HCT116 (cell line): ENCODE measurements at regions not wholly inside any gene's neighbourhood (a gene's known extent, or its start where the extent isn't known, plus 50 kb on each side); places are given as distances from the start of the nearest gene placed in this dataset.

ENCODE experiments used
- ATAC-seq: fragments of 200-7000 bp; cut with Tn5 transposase; 2 replicates; pipeline ENCODE4 v1.9.1; 2020; ENCODE audit warnings: mild to moderate bottlenecking, moderate library complexity
- BruUV-seq: library from RNA; stranded (reverse); fragments of 400-500 nt; replicated peaks from 2 replicates; lab custom pipeline; 2021; lab: Mats Ljungman, UMichigan
- CTCF ChIA-PET: fragments of 300-600 bp; sonication (Branson Sonifier 250); formaldehyde crosslinking; loops from one replicate; lab custom pipeline; 2021; ENCODE audit warnings: antibody characterized with exemption; lab: Charles Lee
- POLR2A ChIA-PET: fragments of 300-600, 350-600 bp; sonication (Branson Sonifier 250); formaldehyde crosslinking; loops from one replicate; lab custom pipeline; 2021; ENCODE audit warnings: antibody characterized with exemption; lab: Charles Lee
- RAD21 ChIA-PET, 2 experiments: fragments of 300-600 bp; sonication (Branson Sonifier 250); formaldehyde crosslinking; loops; one replicate each; lab custom pipeline; 2023; ENCODE audit warnings: low total read pairs in 2 of 2; ENCODE audit not compliant: uncharacterized antibody in 2 of 2, unreplicated experiment in 2 of 2, low non-redundant PET in 1 of 2; lab: Charles Lee
- DNase-seq: peaks from one replicate; pipeline ENCODE4 v3.0.0-alpha.2; 2010; ENCODE audit warnings: low read depth, low spot score
- H2AFZ ChIP-seq: fragments of 200-600 bp; shearing (Covaris generic), sonication (generic); 2 replicates; pipeline ENCODE4 v1.6.1; 2017; ENCODE audit warnings: low read depth, mixed run types, mixed read lengths, antibody characterized with exemption, low read length; ENCODE audit not compliant: poor library complexity, severe bottlenecking
- H3K27ac ChIP-seq: 2 replicates; pipeline ENCODE4 v1.5.1; 2012; ENCODE audit warnings: low read depth, low read length
- H3K27me3 ChIP-seq: fragments of 200-600 bp; sonication (generic); 2 replicates; pipeline ENCODE4 v1.6.1; 2016; ENCODE audit warnings: mixed run types, low read length, mixed read lengths; ENCODE audit not compliant: insufficient read depth
- H3K36me3 ChIP-seq, 2 experiments: fragments of 200-500 bp in 1 of 2; fragments of 200-600 bp in 1 of 2; sonication (Bioruptor generic) in 1 of 2; sonication (generic) in 1 of 2; 2 replicates each; pipeline versions ENCODE4 v1.5.1 to v1.6.1; 2014 to 2016; ENCODE audit warnings: low read length in 2 of 2, inconsistent platforms in 1 of 2, mixed read lengths in 1 of 2, mixed run types in 1 of 2; ENCODE audit not compliant: insufficient read depth in 2 of 2, control insufficient read depth in 1 of 2
- H3K4me1 ChIP-seq, 2 experiments: fragments of 200-600 bp in 1 of 2; sonication (generic) in 1 of 2; 2 replicates each; pipeline versions ENCODE4 v1.5.1 to v1.6.1; 2012 to 2017; ENCODE audit warnings: low read length in 2 of 2, inconsistent platforms in 1 of 2, mild to moderate bottlenecking in 1 of 2, mixed read lengths in 1 of 2, mixed run types in 1 of 2, moderate library complexity in 1 of 2; ENCODE audit not compliant: insufficient read depth in 2 of 2, control insufficient read depth in 1 of 2
- H3K4me2 ChIP-seq: fragments of 200-600 bp; sonication (generic); 2 replicates; pipeline ENCODE4 v1.6.1; 2017; ENCODE audit warnings: mixed run types, low read length, mixed read lengths
- H3K4me3 ChIP-seq, 2 experiments: fragments of 200-600 bp in 1 of 2; sonication (generic) in 1 of 2; replicated peaks in 1 of 2; 2 replicates each; pipeline ENCODE4 v1.5.1; 2011 to 2016; ENCODE audit warnings: low read length in 2 of 2, control low read depth in 1 of 2, low read depth in 1 of 2, mild to moderate bottlenecking in 1 of 2, mixed read lengths in 1 of 2, mixed run types in 1 of 2
- H3K79me2 ChIP-seq: fragments of 200-600 bp; sonication (generic); 2 replicates; pipeline ENCODE4 v1.6.1; 2017; ENCODE audit warnings: mild to moderate bottlenecking, mixed run types, low read length, moderate library complexity, mixed read lengths; ENCODE audit not compliant: insufficient read depth
- H3K9ac ChIP-seq: fragments of 200-600 bp; sonication (generic); 2 replicates; pipeline ENCODE4 v1.6.1; 2016; ENCODE audit warnings: low read length, mixed read lengths
- H3K9me2 ChIP-seq: fragments of 200-600 bp; sonication (generic), shearing (Covaris generic); 2 replicates; pipeline ENCODE4 v1.6.1; 2017; ENCODE audit warnings: mixed run types, mild to moderate bottlenecking, moderate library complexity; ENCODE audit not compliant: insufficient read depth
- H3K9me3 ChIP-seq, 2 experiments: fragments of 200-500 bp in 1 of 2; fragments of 200-600 bp in 1 of 2; sonication (Bioruptor generic) in 1 of 2; sonication (generic) in 1 of 2; 2 replicates each; pipeline ENCODE4 v1.6.1; 2014 to 2017; ENCODE audit warnings: low read length in 2 of 2, mixed read lengths in 2 of 2, inconsistent platforms in 1 of 2, low read depth in 1 of 2, mild to moderate bottlenecking in 1 of 2, mixed run types in 1 of 2, moderate library complexity in 1 of 2; ENCODE audit not compliant: control insufficient read depth in 1 of 2, insufficient read depth in 1 of 2
- H4K20me1 ChIP-seq: fragments of 200-600 bp; sonication (generic), shearing (Covaris generic); 2 replicates; pipeline ENCODE4 v1.6.1; 2017; ENCODE audit warnings: mixed run types, mild to moderate bottlenecking, moderate library complexity; ENCODE audit not compliant: insufficient read depth
- CBX3 ChIP-seq: IDR thresholded peaks from 2 replicates; pipeline ENCODE4 v1.6.1; 2012; ENCODE audit warnings: low read depth
- EZH2phosphoT487 ChIP-seq: fragments of 200-600 bp; IDR thresholded peaks from 2 replicates; pipeline ENCODE4 v1.6.1; 2018; ENCODE audit warnings: antibody characterized with exemption, borderline replicate concordance
- POLR2AphosphoS5 ChIP-seq: IDR thresholded peaks from 2 replicates; pipeline ENCODE4 v1.6.1; 2011; ENCODE audit warnings: mild to moderate bottlenecking, low read depth, low read length, moderate library complexity
- SP1 ChIP-seq: IDR thresholded peaks from 2 replicates; pipeline ENCODE4 v1.6.1; 2012; ENCODE audit warnings: low read depth
- ZNF274 ChIP-seq: fragments of 200-500 bp; sonication (Bioruptor generic); IDR thresholded peaks from 2 replicates; pipeline ENCODE4 v1.6.1; 2014; ENCODE audit warnings: mild to moderate bottlenecking, low read depth, low read length, inconsistent platforms
- intact Hi-C: fragments of 100-400 bp; cut with micrococcal nuclease; formaldehyde crosslinking; loops from 2 replicates; pipeline ENCODE4 v1.10.0; 2022
- TF ChIP-seq, protein P1 (sequence below): IDR thresholded peaks from 2 replicates; pipeline ENCODE4 v1.6.1; 2012

DNA sequence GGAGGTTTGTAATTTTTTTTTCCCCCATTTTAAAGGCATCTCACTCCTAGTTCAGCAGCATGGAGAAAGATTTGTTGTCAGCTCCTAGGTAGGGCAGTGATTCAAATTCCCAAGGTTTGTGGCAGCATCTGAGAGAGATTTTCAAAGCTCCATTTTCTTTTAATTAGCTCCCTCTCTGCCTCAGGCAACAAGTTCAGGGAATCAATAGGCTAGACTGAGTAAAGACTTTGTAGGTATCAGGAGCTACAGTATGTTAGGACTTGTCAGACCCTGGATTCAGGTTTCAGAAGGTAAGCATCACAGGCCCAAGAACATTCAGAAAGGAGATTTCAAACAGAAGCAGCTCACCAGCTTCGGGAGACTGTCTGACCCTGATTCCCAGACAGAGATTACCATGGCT is 273.3 kb upstream of the ERBB4 start:
- CTCF ChIA-PET: no interaction called here
- no peak for ATAC-seq

DNA sequence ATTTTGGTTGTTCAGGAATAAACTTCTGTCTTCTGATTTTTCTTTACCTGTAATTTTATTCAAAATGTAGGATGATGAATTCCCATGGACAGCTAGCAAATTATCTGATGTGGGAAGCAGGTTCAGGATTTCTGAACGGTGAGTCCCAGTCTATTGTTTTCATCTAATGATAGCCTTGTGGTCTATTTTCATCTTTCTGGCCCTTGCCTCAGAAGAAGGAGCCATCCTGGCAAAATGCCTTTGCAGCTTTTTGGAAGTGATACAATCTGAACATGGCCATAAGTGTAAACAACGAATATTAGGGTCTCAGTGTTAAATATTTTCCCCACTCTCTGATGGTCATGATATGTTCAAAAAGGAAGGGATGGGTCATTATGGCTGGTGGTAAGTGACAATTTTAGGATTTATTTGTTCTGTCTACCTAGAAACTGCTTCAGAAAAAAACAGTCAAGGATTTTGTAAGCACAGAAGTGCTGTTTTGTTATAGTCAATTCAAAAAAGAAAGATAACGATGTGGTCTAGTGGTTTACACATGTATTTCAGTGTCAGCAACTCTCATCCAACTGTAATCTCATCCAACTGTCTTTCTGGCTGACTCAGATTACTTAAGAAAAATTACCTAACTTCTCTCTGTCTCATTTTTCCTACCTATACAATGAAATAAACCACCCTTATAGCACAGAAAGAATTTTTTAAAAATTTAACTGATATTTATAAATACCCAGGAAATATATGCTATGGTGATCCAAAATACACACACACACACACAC is 272.6 kb upstream of the ERBB4 start:
- TF ChIP-seq CBX3 (no peak), ZNF274 (no peak), POLR2AphosphoS5 (no peak)
- TF ChIP-seq, all 23 proteins: peak for 0
- Histone ChIP-seq H3K4me1 (no peaks in the 10 kb centered on the region), H4K20me1 (no peaks in the 10 kb centered on the region), H3K36me3 (no peaks in the 10 kb centered on the region), H3K9me3 (no peaks in the 10 kb centered on the region), H3K9me2 (no peaks in the 10 kb centered on the region), H3K27ac (no peak overlapping the region), H3K4me3 (no peak overlapping the region), H2AFZ (no peak overlapping the region), H3K27me3 (no peaks in the 10 kb centered on the region), H3K79me2 (no peaks in the 10 kb centered on the region), H3K9ac (no peak overlapping the region), H3K4me2 (no peak overlapping the region)
- RAD21 ChIA-PET: no interaction called here
- BruUV-seq: no TSS peak
- intact Hi-C loops: no loop called here
- POLR2A ChIA-PET: no interaction called here
- ATAC-seq (no peak), DNase-seq (no peak)
- CTCF ChIA-PET: no interaction called here

More for the DNA sequence above, 273.3 kb upstream of the ERBB4 start:
- BruUV-seq: no TSS peak
- H3K9me3 ChIP-seq: no peaks in the 10 kb centered on the region
- no peaks in the 10 kb centered on the region for H3K4me1 ChIP-seq
- no peak for TF ChIP-seq SP1
- TF ChIP-seq EZH2phosphoT487: no peak
- TF ChIP-seq, protein P1, sequence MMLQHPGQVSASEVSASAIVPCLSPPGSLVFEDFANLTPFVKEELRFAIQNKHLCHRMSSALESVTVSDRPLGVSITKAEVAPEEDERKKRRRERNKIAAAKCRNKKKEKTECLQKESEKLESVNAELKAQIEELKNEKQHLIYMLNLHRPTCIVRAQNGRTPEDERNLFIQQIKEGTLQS: no peak
- H3K27ac ChIP-seq: no peak overlapping the region
- no peaks in the 10 kb centered on the region for H3K9me2 ChIP-seq
- H4K20me1 ChIP-seq: no peaks in the 10 kb centered on the region
- H3K9ac ChIP-seq: no peak overlapping the region
- no peak overlapping the region for H2AFZ ChIP-seq
- no peaks in the 10 kb centered on the region for H3K79me2 ChIP-seq
- no peak overlapping the region for H3K4me3 ChIP-seq
- no peak overlapping the region for H3K4me2 ChIP-seq
- ChIA-PET RAD21 (no interaction called here), POLR2A (no interaction called here)
- no peak for DNase-seq
- intact Hi-C loops: no loop called here
- no peaks in the 10 kb centered on the region for H3K36me3 ChIP-seq
- H3K27me3 ChIP-seq: no peaks in the 10 kb centered on the region
